IPS-18a (cell line): ENCODE measurements at regions not wholly inside any gene's neighbourhood (a gene's known extent, or its start where the extent isn't known, plus 50 kb on each side); places are given as distances from the start of the nearest gene placed in this dataset.
"Not testable (repeated sequence)": the region's sequence is repeated elsewhere in the genome, so short reads cannot be mapped to it uniquely, and the experiment has no call there.

Experiments
- H3K27ac ChIP-seq: one replicate; pipeline ENCODE4 v1.5.1; 2013; ENCODE audit warnings: low read length
- H3K27me3 ChIP-seq: one replicate; pipeline ENCODE4 v1.6.1; 2013; ENCODE audit warnings: mild to moderate bottlenecking, low read length; ENCODE audit not compliant: control insufficient read depth, insufficient read depth
- H3K36me3 ChIP-seq: one replicate; pipeline ENCODE4 v1.6.1; 2013; ENCODE audit warnings: low read depth, low read length; ENCODE audit not compliant: control insufficient read depth
- H3K4me1 ChIP-seq: one replicate; pipeline ENCODE4 v1.6.1; 2013; ENCODE audit warnings: low read depth, low read length; ENCODE audit not compliant: control insufficient read depth
- H3K4me3 ChIP-seq: one replicate; pipeline ENCODE4 v1.5.1; 2013; ENCODE audit warnings: low read length
- H3K9ac ChIP-seq: one replicate; pipeline ENCODE4 v1.6.1; 2013; ENCODE audit warnings: mild to moderate bottlenecking, low read length, moderate library complexity
- H3K9me3 ChIP-seq: one replicate; pipeline ENCODE4 v1.6.1; 2013; ENCODE audit warnings: low read depth, low read length; ENCODE audit not compliant: control insufficient read depth

GRCh38 chr14:50025776-50026175 is 90.6 kb downstream of the VCPKMT start:
- Histone ChIP-seq H3K27ac (no peak overlapping the region), H3K9me3 (no peaks in the 10 kb centered on the region), H3K27me3 (no peaks in the 10 kb centered on the region), H3K9ac (no peak overlapping the region), H3K4me3 (no peak overlapping the region), H3K4me1 (no peaks in the 10 kb centered on the region), H3K36me3 (no peaks in the 10 kb centered on the region)

GRCh38 chr14:50026396-50026795 is 90.0 kb downstream of the VCPKMT start:
- no peaks in the 10 kb centered on the region for H3K4me1 ChIP-seq
- H3K9ac ChIP-seq: no peak overlapping the region
- H3K27ac ChIP-seq: no peak overlapping the region
- no peaks in the 10 kb centered on the region for H3K9me3 ChIP-seq
- H3K27me3 ChIP-seq: no peaks in the 10 kb centered on the region
- H3K36me3 ChIP-seq: no peaks in the 10 kb centered on the region
- H3K4me3 ChIP-seq: no peak overlapping the region

GRCh38 chr14:50027816-50028215 is 88.6 kb downstream of the VCPKMT start:
- no peaks in the 10 kb centered on the region for H3K4me1 ChIP-seq
- H3K27ac ChIP-seq: no peak overlapping the region
- H3K9ac ChIP-seq: no peak overlapping the region
- H3K27me3 ChIP-seq: no peaks in the 10 kb centered on the region
- H3K4me3 ChIP-seq: no peak overlapping the region
- H3K9me3 ChIP-seq: no peaks in the 10 kb centered on the region
- H3K36me3 ChIP-seq: no peaks in the 10 kb centered on the region

GRCh38 chr14:50028458-50028857 is 87.9 kb downstream of the VCPKMT start:
- H3K27ac ChIP-seq: no peak overlapping the region
- H3K4me1 ChIP-seq: no peaks in the 10 kb centered on the region
- no peaks in the 10 kb centered on the region for H3K27me3 ChIP-seq
- H3K9me3 ChIP-seq: no peaks in the 10 kb centered on the region
- no peak overlapping the region for H3K4me3 ChIP-seq
- H3K9ac ChIP-seq: no peak overlapping the region
- no peaks in the 10 kb centered on the region for H3K36me3 ChIP-seq

- Histone ChIP-seq H3K27me3 (no peaks in the 10 kb centered on the region), H3K4me1 (no peaks in the 10 kb centered on the region), H3K9ac (no peak overlapping the region), H3K9me3 (no peaks in the 10 kb centered on the region), H3K4me3 (no peak overlapping the region), H3K36me3 (no peaks in the 10 kb centered on the region), H3K27ac (no peak overlapping the region)
These were observed 86.3 kb downstream of the VCPKMT start for GRCh38 chr14:50030036-50030435.

GRCh38 chr14:50030911-50031310 is 85.5 kb downstream of the VCPKMT start:
- H3K4me3 ChIP-seq, H3K36me3 ChIP-seq, H3K9ac ChIP-seq, H3K27ac ChIP-seq, H3K27me3 ChIP-seq, H3K4me1 ChIP-seq, H3K9me3 ChIP-seq: not testable (repeated sequence)

GRCh38 chr14:50031602-50032313 is 84.6 kb downstream of the VCPKMT start:
- no peaks in the 10 kb centered on the region for H3K36me3 ChIP-seq
- no peaks in the 10 kb centered on the region for H3K9me3 ChIP-seq
- H3K9ac ChIP-seq: no peak overlapping the region
- H3K27me3 ChIP-seq: no peaks in the 10 kb centered on the region
- no peak overlapping the region for H3K4me3 ChIP-seq
- H3K4me1 ChIP-seq: no peaks in the 10 kb centered on the region
- no peak overlapping the region for H3K27ac ChIP-seq

GRCh38 chr14:50032462-50033167 is 83.8 kb downstream of the VCPKMT start:
- not testable (repeated sequence) for H3K4me3 ChIP-seq, H3K27ac ChIP-seq, H3K4me1 ChIP-seq, H3K36me3 ChIP-seq, H3K9ac ChIP-seq, H3K27me3 ChIP-seq, H3K9me3 ChIP-seq

GRCh38 chr14:50035214-50035613 is 81.2 kb downstream of the VCPKMT start:
- Histone ChIP-seq H3K27me3 (no peaks in the 10 kb centered on the region), H3K27ac (no peak overlapping the region), H3K9ac (no peak overlapping the region), H3K36me3 (no peaks in the 10 kb centered on the region), H3K4me3 (no peak overlapping the region), H3K4me1 (no peaks in the 10 kb centered on the region), H3K9me3 (no peaks in the 10 kb centered on the region)

- H3K4me1 ChIP-seq: no peaks in the 10 kb centered on the region
- H3K27ac ChIP-seq: no peak overlapping the region
- H3K4me3 ChIP-seq: no peak overlapping the region
- H3K9me3 ChIP-seq: no peaks in the 10 kb centered on the region
- no peaks in the 10 kb centered on the region for H3K27me3 ChIP-seq
- no peak overlapping the region for H3K9ac ChIP-seq
- H3K36me3 ChIP-seq: no peaks in the 10 kb centered on the region
These were observed 80.2 kb downstream of the VCPKMT start for GRCh38 chr14:50036211-50036610.

GRCh38 chr14:50036637-50037036 is 79.7 kb downstream of the VCPKMT start:
- Histone ChIP-seq H3K4me1 (no peaks in the 10 kb centered on the region), H3K27me3 (no peaks in the 10 kb centered on the region), H3K27ac (no peak overlapping the region)

GRCh38 chr14:50037240-50037639 is 79.1 kb downstream of the VCPKMT start:
- no peak overlapping the region for H3K27ac ChIP-seq
- no peaks in the 10 kb centered on the region for H3K9me3 ChIP-seq
- H3K4me1 ChIP-seq: no peaks in the 10 kb centered on the region

More at GRCh38 chr14:50036637-50037036, 79.7 kb downstream of the VCPKMT start:
- Histone ChIP-seq H3K9me3 (no peaks in the 10 kb centered on the region), H3K9ac (no peak overlapping the region), H3K4me3 (no peak overlapping the region), H3K36me3 (no peaks in the 10 kb centered on the region)

More at GRCh38 chr14:50037240-50037639, 79.1 kb downstream of the VCPKMT start:
- no peak overlapping the region for H3K4me3 ChIP-seq
- no peaks in the 10 kb centered on the region for H3K27me3 ChIP-seq
- no peak overlapping the region for H3K9ac ChIP-seq
- H3K36me3 ChIP-seq: no peaks in the 10 kb centered on the region
